Esophagus muscularis mucosa (tissue), 4 donors: ENCODE measurements at regions not wholly inside any gene's neighbourhood (a gene's known extent, or its start where the extent isn't known, plus 50 kb on each side); places are given as distances from the start of the nearest gene placed in this dataset.

Experiments used
- DNase-seq: peaks from one replicate; pipeline ENCODE4 v3.0.0-alpha.2; 2017; ENCODE audit errors: extremely low spot score
- H3K27ac ChIP-seq, 4 donors: fragments of 200-600 bp; sonication (generic); replicated peaks in 1 of 4; 1 replicate in 3 of 4; 2 replicates in 1 of 4; pipeline ENCODE4 v1.5.1; 2016 to 2019; ENCODE audit warnings: mild to moderate bottlenecking in 1 of 4
- H3K27me3 ChIP-seq, 4 donors: fragments of 200-600 bp; sonication (generic); one replicate each; pipeline versions ENCODE4 v1.5.1 to v1.6.0; 2016 to 2019
- H3K36me3 ChIP-seq, 4 donors: fragments of 200-600 bp; sonication (generic); one replicate each; pipeline ENCODE4 v1.5.1; 2016 to 2019
- H3K4me1 ChIP-seq, 4 donors: fragments of 200-600 bp; sonication (generic); one replicate each; pipeline ENCODE4 v1.5.1; 2016 to 2019
- H3K4me3 ChIP-seq, 4 donors: fragments of 200-600 bp; sonication (generic); 1 replicate in 2 of 4; 2 replicates in 2 of 4; pipeline ENCODE4 v1.5.1; 2016 to 2019; ENCODE audit warnings: mild to moderate bottlenecking in 4 of 4, moderate library complexity in 1 of 4
- H3K9me3 ChIP-seq, 4 donors: fragments of 200-600 bp; sonication (generic); 1 replicate in 3 of 4; 2 replicates in 1 of 4; pipeline ENCODE4 v1.5.1; 2016 to 2019
- EP300 ChIP-seq: sonication (generic); formaldehyde crosslinking; IDR thresholded peaks from one replicate; pipeline ENCODE4 v1.6.1; 2017; ENCODE audit warnings: antibody characterized with exemption
- POLR2A ChIP-seq: fragments of 450-650 bp; IDR thresholded peaks from one replicate; pipeline ENCODE4 v1.6.1; 2017; ENCODE audit warnings: antibody characterized with exemption, moderate library complexity, mild to moderate bottlenecking, low read depth
- POLR2AphosphoS5 ChIP-seq, 2 donors: sonication (generic); formaldehyde crosslinking; IDR thresholded peaks; one replicate each; pipeline ENCODE4 v1.6.1; 2017; ENCODE audit warnings: antibody characterized with exemption in 2 of 2
- WGBS: methylation state at CpG from one replicate; pipeline ENCODE4 v1.1.5; 2018; 5-methylcytosine and 5-hydroxymethylcytosine counted together
- intact Hi-C: fragments of 100-400 bp; cut with DNase I; formaldehyde crosslinking; loops from one replicate; pipeline ENCODE4 v1.15.1; 2023
- TF ChIP-seq, protein P1 (sequence below), 3 experiments: fragments of 200-600 bp in 2 of 3; fragments of 450-650 bp in 1 of 3; sonication (generic) in 2 of 3; IDR thresholded peaks; one replicate each; pipeline ENCODE4 v1.5.1; 2017 to 2019; ENCODE audit warnings: antibody characterized with exemption in 3 of 3, mild to moderate bottlenecking in 2 of 3, moderate library complexity in 1 of 3

DNA sequence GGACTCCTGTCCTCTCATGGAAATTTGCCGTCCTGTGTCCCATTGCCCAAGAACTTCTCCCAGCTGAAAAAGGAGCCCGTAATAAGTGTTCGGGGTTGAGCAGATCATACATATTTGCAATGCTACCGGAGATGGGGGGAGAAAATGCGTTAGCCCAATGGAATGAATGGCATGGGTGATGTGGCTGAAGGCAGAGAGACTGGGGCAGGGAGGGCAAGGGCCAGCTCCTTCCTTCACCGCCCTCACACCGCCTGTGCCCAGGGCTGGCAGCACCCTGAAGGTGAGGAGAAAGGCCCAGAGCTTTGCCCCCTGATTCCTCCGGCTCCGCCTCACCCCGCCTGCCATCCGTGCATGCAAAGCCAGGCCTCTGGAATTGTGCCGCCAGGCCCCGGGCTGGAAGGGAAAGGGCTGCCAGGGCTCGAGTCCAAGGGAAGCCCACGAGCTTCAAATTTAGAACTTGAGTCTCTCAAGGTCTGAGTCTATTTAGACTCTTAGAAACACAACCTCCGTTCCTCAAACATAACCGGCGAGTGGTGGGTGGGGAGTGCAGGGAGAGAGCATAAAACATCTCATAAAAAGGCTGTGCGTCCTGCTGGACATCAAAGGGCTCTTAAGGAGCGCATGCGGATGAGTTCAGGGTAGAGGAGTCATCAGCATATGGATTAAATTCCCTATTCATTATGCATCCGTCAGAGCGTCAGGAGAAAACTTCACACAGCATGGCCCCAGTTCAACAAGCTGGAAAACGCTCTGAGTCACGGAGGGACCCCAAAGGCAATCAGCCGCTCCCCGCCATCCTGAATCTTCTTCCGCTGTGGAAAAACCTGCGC is 121.7 kb upstream of the GLI2 start:
- Histone ChIP-seq H3K9me3 (no peaks in the 10 kb centered on the region), H3K36me3 (no peaks in the 10 kb centered on the region), H3K27me3 (peaks cover 0 to 22% (median 0%) of the 10 kb centered on the region in 4 donors), H3K4me3 (no peak overlapping the region), H3K27ac (no peak overlapping the region), H3K4me1 (peaks cover 0 to 12% (median 8%) of the 10 kb centered on the region in 4 donors)
- 42% methylated on average over 25 of the region's 29 CpGs for WGBS
- TF ChIP-seq POLR2AphosphoS5 (IDR thresholded peaks at IDR 0.05) (no peak), EP300 (no peak), POLR2A (no peak)
- TF ChIP-seq, protein P1, sequence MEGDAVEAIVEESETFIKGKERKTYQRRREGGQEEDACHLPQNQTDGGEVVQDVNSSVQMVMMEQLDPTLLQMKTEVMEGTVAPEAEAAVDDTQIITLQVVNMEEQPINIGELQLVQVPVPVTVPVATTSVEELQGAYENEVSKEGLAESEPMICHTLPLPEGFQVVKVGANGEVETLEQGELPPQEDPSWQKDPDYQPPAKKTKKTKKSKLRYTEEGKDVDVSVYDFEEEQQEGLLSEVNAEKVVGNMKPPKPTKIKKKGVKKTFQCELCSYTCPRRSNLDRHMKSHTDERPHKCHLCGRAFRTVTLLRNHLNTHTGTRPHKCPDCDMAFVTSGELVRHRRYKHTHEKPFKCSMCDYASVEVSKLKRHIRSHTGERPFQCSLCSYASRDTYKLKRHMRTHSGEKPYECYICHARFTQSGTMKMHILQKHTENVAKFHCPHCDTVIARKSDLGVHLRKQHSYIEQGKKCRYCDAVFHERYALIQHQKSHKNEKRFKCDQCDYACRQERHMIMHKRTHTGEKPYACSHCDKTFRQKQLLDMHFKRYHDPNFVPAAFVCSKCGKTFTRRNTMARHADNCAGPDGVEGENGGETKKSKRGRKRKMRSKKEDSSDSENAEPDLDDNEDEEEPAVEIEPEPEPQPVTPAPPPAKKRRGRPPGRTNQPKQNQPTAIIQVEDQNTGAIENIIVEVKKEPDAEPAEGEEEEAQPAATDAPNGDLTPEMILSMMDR (IDR thresholded peaks at IDR 0.05), result no peak
- intact Hi-C loops, result no loop called here
- DNase-seq, result no peak

DNA sequence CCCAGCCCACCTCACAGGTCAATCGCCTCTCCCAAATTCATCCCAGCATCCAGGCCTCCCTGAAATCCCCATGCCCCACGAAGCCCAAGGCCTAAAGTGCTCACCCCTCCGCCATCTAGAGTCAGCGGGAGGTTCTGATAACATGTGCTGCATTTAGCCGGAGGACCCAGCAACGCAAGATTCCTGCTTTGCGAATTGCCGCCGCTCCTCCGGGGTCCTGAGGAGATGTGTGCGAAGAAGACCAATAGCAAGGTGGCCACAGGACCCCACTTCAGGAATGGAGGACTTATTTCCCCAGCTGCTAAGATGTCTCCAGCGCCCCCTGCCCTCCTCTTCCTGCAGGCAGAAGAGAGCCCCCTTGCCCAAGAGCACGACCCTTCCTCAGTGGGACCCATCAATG is 120.8 kb upstream of the GLI2 start:
- WGBS, result 89% methylated on average over 11 of the region's 13 CpGs
- peaks cover 0 to 22% (median 0%) of the 10 kb centered on the region in 4 donors for H3K27me3 ChIP-seq
- H3K27ac ChIP-seq, result no peak overlapping the region
- no peak for DNase-seq
- H3K9me3 ChIP-seq, result no peaks in the 10 kb centered on the region
- TF ChIP-seq POLR2AphosphoS5 (IDR thresholded peaks at IDR 0.05), result no peak
- no peak for TF ChIP-seq EP300
- TF ChIP-seq, protein P1 (IDR thresholded peaks at IDR 0.05), result no peak
- no peaks in the 10 kb centered on the region for H3K36me3 ChIP-seq
- no peak overlapping the region for H3K4me3 ChIP-seq
- intact Hi-C loops, result no loop called here
- H3K4me1 ChIP-seq, result peaks cover 0 to 12% (median 8%) of the 10 kb centered on the region in 4 donors

DNA sequence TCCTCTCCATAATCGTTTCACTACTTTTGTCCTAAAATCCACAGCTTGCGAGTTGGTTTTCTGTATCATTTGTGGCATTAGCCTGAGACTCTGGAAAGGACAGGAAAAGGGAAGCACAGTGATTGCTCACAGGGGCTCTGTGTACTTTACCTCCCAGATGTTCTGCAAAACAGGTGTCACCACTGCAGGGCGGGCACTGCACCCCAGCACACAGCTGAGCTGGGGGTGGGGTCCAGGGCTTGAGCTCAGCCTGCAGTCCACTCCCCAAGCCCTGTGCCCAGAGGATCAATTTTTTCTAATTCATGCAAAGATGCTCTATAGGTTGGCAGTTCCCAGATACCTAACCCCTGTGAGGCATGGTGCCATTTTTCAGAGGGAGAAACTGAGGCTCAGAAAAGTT is 119.4 kb upstream of the GLI2 start:
- H3K27ac ChIP-seq, result no peak overlapping the region
- H3K4me3 ChIP-seq, result no peak overlapping the region
- intact Hi-C loops, result no loop called here
- H3K27me3 ChIP-seq, result peaks cover 0 to 22% (median 0%) of the 10 kb centered on the region in 4 donors
- H3K36me3 ChIP-seq, result no peaks in the 10 kb centered on the region
- TF ChIP-seq, protein P1 (IDR thresholded peaks at IDR 0.05), result no peak
- TF ChIP-seq EP300 (no peak), POLR2AphosphoS5 (IDR thresholded peaks at IDR 0.05) (no peak), POLR2A (no peak)
- 88% methylated on average over 3 of the region's 3 CpGs for WGBS
- peaks cover 0 to 12% (median 8%) of the 10 kb centered on the region in 4 donors for H3K4me1 ChIP-seq
- no peak for DNase-seq
- no peaks in the 10 kb centered on the region for H3K9me3 ChIP-seq

DNA sequence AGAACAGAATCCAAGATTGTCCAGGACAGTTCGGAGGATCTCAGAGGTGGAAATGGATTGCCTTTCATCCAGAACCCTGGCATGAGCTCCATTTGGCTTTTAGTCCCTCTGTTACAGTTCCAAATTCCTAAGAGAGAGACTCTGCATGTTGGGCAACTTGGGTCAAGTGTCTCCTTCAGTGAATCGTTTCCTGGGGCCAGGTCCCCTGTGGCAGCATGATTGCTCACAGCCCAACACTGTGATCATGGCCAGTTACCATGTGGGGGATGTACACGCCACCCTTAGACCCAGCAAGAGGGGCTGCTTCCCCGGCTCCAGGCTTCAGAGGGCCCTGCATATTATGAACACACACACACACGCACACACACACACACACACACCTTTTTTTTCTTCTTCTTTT is 118.6 kb upstream of the GLI2 start:
- intact Hi-C loops, result no loop called here
- no peak overlapping the region for H3K27ac ChIP-seq
- H3K4me1 ChIP-seq, result peaks cover 0 to 12% (median 8%) of the 10 kb centered on the region in 4 donors
- no peaks in the 10 kb centered on the region for H3K9me3 ChIP-seq
- TF ChIP-seq POLR2AphosphoS5 (IDR thresholded peaks at IDR 0.05) (no peak), POLR2A (no peak), EP300 (no peak)
- TF ChIP-seq, protein P1 (IDR thresholded peaks at IDR 0.05), result no peak
- H3K27me3 ChIP-seq, result peaks cover 0 to 22% (median 0%) of the 10 kb centered on the region in 4 donors
- no peak for DNase-seq
- no peaks in the 10 kb centered on the region for H3K36me3 ChIP-seq
- H3K4me3 ChIP-seq, result no peak overlapping the region
- WGBS, result 67% methylated on average over 5 of the region's 5 CpGs
